Hematopoietic multipotent progenitor cell treated with erythropoietin and hydrocortisone succinate and interleukin-3 and kit ligand, for 15 days (in vitro differentiated cells): ENCODE measurements at regions not wholly inside any gene's neighbourhood (a gene's known extent, or its start where the extent isn't known, plus 50 kb on each side); places are given as distances from the start of the nearest gene placed in this dataset.

Experiments used
- DNase-seq: peaks from one replicate; pipeline ENCODE4 v3.0.0-alpha.2; 2015; ENCODE audit warnings: low spot score

DNA sequence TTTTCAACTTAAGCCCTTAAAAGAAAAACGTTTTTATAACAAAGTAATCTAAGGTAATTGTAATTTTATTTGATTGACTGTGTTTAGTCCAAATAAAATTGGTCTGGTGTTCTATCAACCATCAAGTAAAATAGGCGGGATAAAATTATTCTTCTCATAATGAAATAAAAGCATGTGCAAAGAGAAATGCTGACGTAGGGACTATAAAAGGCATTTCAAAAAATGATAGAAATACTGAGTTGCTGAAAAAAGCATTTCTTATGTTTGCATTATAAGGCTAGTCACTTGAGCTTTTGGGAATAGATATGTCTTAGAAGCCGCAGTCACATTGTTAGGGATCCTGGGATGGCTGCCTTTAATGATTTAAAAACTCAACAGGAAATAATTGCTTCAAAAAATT lies 608.0 kb upstream of the JAG1 start:
- DNase-seq: no peak

DNA sequence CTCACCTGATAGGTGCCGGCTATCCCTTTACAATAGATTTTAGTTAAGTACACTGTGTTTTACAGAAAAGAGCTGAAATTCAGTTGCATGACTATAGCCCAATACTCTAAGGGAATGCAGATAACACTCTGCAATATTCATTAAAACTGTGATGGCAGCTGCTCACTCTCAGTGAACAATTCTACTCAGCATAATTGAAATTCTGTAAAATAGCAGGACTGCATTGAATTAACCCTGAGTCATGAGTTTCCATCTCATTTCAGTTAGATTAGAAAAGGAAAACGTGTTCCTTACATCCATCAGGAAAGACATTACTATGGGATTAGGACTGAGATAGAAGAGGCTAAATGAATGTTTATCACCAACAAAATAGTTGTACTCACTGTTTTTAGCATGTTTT lies 613.3 kb upstream of the JAG1 start:
- DNase-seq: no peak

DNA sequence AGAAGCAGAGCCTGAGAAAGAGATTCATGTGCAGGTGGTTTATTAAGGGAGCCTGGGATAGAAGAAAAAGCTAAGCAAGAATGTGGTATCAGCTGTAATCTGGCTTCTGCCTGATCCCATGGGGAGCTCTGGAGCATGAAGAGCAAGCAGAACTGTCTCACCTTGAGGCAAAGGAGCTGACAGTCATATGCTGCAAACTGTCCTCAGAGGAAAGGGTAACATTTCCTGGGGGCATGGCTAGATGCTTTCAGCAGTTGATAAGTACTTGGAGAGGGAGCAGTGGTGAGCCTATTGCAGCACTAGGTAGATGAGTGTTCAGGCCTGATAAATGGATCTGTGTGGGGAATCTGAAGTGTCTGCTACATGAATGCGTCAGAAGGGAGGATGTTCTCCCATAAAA lies 621.5 kb upstream of the BTBD3 start:
- no peak for DNase-seq

DNA sequence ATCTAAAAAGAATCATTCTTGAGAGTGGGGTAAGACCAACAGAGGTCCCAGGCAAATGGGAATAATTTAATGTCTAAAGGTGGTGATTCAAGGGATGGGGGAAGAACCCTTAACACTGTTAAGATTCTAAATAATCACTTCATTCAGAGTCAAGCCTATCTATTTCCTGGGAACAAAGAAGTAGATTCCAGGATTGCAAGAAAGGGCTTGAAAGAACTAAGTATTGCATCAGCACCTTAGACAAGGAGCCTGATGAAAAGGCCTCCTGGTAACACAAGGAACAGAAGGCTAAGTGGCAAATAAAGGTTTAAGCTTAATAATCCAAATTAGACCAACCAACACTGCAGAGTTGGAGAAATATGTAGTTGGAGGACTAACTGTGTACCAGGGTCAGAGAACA lies 620.7 kb upstream of the BTBD3 start:
- DNase-seq: no peak

DNA sequence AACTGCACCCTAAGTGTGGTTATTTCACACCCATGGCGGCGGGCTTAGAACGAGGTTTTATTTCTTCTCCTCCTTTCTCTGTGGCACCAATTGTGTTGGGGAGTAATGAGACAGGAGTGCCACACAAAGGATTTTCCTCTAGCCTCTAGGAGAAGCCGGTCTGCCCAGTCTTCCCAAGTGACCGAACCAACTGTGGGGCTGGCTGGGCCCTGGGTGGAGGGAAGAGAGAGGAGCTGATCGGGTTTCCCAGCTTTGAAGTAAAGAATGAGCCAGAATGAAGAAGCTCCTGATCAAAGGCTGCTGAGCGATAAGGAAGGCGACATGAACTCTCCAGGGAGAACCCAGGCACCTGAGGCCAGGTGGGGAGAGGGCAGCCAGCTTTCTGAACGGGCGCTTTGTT lies 616.0 kb upstream of the BTBD3 start:
- DNase-seq: no peak

DNA sequence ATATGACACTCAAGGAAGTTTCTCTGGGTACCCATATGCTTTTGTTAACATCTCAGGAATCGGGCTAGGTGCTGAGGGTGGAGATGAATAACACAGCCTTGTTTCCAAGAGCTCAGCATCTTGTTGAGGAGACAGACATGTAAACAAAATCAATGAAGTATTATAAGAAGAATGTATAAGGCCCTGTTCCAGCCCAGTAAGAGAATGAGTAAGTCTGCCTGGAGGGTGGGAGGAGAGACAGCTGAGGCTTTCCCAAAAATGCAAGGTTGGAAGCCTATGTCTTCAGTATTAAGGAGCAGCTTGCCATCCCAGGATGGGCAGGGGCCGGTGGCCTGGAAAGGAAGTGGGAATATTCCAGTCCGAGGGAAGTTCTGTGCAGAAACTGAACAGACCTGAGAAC lies 615.3 kb upstream of the BTBD3 start:
- no peak for DNase-seq

DNA sequence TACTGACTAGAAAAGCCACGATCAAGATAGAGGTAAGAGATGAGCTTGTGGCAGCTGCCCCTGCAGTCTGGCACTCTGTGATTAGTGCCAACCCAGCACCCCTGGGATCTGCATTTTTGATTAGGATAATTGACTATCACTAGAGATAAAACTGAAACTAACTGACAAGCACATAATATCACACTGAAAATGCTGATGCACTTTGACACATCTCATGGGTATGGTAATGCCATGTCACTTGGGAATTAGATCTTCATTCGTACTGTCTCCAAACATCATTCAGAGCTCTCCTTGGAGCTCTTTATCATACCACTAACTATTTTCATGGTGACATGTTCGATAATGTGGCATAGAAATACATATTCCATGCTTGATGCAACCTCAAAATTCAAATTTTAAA lies 612.9 kb upstream of the BTBD3 start:
- no peak for DNase-seq

DNA sequence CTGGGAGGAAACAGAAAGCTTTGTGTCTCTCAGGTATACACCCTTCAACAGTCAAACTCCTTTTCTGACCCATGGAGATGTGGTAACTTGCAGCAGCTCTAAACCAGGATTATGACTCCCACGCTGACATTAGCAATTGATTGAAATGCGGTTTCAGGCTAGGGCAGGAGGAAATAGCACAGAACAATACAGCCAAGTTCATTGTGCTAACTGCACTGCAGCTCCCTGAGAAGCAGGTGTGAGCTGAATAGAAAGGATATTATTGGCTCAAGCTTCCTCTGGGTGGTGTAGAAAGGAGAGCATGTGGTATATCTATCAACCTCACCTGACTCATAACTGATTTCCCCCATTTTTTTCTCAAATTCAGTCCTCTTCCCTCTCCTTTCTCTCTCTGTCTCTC lies 612.3 kb upstream of the BTBD3 start:
- DNase-seq: no peak

DNA sequence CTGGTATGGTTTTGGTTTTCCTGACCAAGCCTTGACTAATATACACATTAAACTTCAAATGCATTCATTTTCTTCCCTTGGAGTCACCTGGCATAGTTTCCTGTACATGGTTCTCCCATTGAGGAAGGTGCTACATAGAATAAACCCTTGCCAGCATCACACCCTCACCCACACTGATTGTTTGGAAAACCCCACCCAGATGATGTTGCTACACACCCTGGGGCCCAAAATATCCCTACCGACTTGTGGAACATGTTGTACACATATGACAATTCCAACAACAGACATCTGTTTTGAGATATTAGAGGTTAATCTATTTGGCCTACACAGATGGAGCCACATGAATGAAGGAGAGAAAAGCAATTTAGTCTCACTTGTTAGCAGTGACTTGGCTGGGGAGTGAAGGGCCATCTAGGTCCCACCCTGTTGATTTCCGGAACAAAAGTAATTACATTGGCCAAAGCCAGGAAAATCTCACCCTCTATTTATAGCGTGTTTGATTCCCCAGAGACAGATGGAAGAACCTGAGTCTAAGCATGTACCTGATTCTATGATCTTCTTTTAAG lies 606.0 kb upstream of the BTBD3 start:
- no peak for DNase-seq

DNA sequence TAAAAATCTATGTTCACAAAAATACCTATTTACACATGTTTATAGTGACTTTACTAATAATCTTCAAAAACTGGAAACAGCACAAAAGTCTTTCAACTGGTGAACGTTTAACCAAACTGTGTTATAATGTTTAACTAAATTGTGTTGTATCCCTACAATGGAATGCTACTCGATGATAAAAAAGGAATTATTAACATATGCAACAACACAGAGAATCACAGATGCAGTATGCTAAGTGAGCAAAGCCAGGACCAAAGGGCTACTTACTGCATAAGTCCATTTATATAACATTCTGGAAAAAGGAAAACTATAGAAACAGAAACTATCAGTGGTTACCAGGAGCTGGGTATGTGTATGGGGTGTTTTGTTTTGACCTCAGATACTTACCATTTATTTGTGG lies 602.2 kb upstream of the BTBD3 start:
- DNase-seq: no peak

DNA sequence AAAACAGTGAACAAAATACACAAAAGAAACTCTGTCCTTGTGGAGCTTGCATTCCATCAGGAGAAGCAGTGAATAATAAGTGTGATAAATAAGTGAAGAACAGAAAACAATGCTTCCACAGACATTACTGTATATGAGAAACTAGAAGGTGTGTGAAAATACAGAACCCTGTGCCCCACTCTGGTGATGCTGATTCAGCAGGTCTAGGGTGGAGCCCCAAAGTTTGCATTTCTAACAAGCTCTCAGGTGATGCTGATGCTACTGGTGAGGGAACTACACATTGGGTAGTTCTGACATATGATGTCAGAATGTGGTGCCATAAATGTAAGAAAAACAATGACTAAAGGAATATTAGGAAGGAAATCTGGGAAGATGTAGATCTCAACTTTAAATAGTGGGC lies 601.4 kb upstream of the BTBD3 start:
- DNase-seq: no peak

DNA sequence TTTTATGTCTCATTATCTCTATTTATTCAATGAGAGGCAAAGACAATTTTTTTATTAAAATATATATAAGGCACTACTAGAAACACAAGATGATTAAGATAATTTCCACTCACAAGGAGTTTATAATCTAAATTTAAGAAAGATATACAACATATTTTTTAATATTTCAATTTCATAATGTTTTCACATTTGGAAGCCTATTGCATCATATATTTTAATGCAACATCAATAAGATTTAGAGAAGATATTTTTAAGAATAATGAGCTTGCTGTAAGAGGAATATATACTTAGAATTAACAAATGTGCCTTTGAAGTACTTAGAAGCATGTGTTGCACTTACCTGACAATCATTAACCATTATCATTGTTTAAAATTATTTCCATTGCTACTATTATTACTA lies 597.7 kb upstream of the BTBD3 start:
- DNase-seq: no peak

DNA sequence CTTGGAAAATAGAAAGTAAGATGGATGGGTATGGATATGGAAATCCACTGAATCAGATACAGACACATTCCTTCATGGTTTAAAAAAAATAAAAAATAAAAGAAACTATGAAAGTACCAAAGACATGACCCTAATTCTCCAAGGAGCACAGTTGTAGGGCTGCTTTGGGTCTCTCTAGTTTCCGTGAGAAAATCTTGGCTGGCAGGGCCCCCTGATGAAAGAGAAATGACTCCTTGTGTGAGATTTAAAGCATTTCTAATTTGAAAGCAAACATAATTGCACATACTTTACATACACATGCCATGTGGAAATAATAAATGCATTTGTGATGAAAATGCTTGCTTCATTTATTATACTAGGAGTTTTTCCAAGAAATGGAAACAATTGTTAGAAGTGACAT lies 593.9 kb upstream of the BTBD3 start:
- no peak for DNase-seq

DNA sequence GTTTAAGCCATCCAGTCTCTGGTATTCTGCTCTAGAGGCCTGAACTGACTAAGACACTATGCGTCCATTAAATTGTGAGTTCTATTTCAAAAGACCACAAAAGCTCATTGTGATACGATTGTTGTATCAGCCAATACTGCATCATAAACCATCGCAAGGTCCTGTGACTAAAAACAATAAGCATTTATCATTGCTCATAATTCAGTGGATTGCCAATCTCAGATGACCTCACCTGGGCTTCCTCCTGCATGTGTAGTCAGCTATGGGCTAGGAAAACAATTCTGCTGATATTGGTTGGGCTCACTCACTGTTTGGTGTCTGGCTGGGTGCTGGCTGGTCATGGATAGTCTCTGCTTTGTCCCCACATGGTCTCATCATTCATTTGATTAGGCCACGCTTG lies 592.7 kb upstream of the BTBD3 start:
- no peak for DNase-seq

DNA sequence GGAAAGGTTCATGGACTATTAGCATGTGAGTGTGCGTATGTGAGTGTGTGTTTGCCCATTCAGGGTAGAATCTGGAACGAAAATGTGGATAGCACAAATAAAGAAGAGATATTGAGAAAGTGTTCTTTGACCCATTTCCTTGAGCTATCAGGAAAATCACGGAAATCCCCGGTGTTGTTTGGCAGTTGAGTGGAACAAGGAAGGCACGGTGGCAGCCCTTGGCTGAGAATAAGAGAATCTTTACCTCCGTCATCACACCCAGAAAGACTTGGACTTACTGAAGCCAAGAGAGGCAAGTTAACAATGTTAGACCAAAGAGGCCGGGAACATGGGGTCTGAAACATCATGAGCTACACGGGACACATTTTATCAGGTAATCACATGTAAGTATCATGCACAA lies 588.9 kb upstream of the BTBD3 start:
- DNase-seq: no peak

DNA sequence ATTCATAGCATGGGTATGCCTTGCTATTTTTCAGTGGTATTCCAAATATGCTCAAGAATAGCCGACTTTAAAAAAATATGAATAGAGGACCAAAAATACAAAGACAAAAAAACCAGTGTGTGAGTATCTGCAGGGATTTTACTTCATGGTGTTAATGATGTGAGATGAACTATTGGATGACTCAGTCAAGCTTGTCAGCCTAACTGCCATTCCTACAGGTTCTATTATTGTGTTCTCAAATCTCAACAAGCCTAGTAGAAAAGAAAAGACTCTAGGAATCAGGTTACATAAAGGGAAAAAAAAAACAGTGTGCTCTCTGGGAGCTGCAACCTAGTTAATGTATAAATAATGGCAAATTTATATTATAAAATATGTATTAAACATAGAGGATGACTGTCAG lies 588.4 kb upstream of the BTBD3 start:
- no peak for DNase-seq

DNA sequence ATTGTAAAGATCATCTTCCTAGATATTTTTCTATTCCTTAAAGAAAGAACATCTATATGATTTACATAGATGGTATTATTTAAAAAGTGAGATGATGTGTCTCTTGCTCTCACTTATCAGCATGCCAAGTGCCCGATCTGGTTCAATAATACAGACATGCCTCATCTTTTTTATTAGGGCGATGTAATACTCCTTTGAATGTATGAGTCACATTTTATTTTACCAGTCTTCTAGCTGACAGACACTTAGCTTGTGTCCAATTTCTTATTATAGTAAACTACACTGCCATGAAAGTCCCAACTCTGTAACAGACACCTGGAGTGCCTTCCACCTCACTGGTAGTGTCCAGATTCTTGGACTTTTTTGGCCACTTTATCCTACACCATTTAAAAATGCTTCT lies 586.6 kb upstream of the BTBD3 start:
- DNase-seq: no peak

DNA sequence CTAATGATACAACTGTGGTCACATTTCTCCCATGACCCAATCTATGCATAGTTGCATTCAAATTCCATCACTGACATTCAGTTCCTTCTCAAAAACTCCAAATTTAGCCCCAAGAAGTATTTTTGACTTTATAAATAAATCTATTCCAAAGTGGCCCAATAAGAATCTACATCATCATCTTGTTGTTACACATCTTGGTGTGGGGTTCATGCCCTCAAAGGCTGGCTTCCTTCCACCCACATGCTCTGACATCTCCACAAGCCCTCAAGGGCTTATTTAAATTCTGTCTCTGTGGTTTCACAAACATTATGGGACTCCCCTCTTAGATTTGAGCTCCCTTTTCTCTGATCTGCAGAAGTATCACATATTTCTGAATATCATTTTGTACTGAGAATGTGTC lies 585.3 kb upstream of the BTBD3 start:
- DNase-seq: no peak

DNA sequence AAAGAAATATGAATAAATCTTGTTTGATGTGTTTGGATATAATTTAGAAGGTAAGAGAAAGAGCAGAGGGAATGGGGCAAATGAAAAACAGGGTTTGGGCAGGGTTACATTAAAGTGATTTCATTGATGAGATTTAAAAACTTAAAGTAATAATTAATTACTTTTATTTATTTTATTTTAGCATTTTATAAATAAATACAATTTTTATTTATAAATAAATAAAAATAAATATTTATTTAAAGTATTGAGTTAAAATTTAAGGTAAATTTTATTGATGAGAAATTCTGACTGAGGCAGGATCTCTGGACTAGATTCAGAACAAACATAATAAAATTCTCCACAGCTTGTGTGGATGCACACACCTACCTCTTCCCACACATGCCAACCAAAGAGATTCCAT lies 584.1 kb upstream of the BTBD3 start:
- no peak for DNase-seq

DNA sequence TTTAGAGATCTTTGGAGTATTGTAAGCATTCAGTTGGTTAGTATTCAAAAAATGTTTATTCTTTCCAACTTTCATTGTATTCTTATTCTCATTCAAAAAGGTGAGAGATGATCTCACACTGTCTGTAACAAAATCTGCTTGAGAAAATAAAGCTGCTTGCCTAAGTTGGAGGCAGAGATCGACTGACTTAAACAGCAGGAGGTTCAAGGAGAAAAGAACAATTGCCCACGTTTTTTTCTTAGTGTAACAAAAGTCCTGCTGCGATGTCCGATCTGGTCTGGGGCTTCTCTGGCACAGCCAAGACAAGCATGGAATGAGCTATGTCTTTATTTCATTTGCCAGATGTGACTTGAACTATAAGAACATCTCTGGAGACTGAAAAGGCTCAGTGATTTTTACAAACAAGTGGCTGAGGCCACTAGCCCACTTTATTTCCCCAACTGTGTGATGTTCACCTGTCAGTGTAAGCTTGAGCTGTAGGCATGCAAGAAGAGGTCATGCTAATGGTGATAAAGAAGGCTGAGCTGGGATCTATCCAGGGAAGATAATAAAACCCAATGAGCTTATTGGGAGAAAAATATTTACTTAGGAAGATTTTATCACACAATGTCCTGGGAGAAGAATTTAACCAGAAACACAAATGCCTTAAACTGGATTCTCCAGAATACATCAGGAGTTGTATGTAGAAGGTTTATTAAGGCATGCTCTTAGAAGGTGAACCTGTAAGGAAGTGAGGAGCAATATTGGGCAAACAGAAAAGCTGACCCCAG lies 580.1 kb upstream of the BTBD3 start:
- DNase-seq: no peak

DNA sequence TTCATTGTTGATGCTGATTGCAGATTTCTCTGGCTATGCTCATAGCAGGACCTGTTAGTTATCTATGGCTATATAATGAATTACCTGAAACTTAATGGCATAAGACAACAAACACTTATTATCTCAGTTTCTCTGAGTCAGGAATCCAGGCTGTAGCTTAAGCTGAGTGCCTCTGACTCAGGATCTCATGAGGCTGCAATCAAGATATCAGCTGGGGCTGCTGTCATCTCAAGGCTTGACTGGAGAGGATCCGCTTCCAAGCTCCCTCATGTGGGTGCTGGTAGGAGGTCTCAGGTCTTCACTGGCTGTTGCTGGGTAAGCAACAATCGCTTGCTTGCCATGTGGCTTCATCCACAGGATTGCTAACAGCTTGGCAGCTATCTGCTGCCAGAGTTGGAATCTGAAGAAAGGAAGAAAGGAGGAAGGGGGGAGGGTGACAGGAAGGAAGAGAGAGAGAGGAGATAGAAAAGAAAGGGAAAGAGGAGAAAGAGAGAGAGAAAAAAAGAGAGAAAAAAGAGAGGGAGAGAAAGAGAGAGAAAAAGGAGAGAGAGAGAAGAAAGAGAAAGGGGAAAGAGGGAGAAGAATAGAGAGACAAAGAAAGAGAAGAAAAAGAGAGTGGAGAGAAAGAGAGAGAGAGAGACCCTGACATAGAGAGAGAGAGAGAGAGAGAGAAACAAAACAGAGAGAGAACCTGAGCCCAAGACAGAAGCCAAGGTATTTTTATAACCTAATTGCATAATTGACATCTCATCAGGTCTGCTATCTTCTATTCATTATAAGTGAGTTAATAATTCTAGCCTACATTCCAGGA lies 579.0 kb upstream of the BTBD3 start:
- no peak for DNase-seq

DNA sequence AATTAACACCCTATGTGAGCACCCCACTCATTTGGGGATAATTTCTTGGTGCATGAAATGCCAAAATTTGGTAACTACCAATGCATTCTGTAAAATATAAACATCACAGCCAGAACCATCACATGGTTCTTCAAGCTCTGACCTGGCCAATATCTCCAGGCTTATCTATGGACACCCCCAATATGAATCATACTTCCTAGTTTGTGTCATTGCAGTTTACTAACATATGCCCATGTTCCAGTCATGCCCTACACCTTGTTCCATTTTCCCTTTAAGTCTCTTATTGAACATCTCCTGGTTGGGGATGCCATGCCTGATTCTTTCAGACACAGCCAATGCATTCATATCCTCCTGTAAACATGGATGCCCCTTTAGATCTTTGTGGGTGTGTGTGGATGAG lies 572.8 kb upstream of the BTBD3 start:
- no peak for DNase-seq

DNA sequence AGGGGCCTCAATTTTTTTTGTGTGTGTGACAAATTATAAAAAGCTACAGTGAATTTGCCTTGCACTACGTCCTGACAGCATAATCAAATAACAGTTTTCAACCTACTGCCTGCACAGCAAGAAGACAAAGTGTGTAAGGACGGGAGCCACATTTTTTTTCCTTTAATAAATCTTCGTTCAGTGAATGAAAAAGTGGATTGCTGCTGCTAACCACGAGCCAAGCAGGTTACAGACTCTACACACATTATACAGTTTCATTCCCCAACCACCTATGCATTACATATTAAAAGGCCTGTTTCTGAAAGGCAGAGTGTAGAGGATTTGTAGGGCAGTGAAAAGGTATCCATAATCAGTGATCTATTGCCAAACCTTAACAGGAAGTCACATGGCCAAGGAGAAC lies 570.0 kb upstream of the BTBD3 start:
- no peak for DNase-seq
